ENCODE measurements at regions not wholly inside any gene's neighbourhood (a gene's known extent, or its start where the extent isn't known, plus 50 kb on each side); places are given as distances from the start of the nearest gene placed in this dataset.
"Not testable (repeated sequence)": the region's sequence is repeated elsewhere in the genome, so short reads cannot be mapped to it uniquely, and the experiment has no call there.

GRCh38 chr2:208595386-208596275, 189.0 kb downstream of the PTH2R start:
- in situ Hi-C loops (cut with HindIII; ENCODE audit: low pct_ligation_motif_present, low pct_unique_long_range_greater_than_20kb, low sequenced_read_pairs): no loop called here
- no peak for DNase-seq

GRCh38 chr2:208607694-208608093, 201.1 kb downstream of the PTH2R start:
- in situ Hi-C loops (cut with HindIII; ENCODE audit: low pct_ligation_motif_present, low pct_unique_long_range_greater_than_20kb, low sequenced_read_pairs): no loop called here

GRCh38 chr2:208608122-208608835, 201.7 kb downstream of the PTH2R start:
- DNase-seq: no peak
- in situ Hi-C loops (cut with HindIII; ENCODE audit: low pct_ligation_motif_present, low pct_unique_long_range_greater_than_20kb, low sequenced_read_pairs): no loop called here

More at GRCh38 chr2:208607694-208608093, 201.1 kb downstream of the PTH2R start:
- DNase-seq: no peak

- no peak for DNase-seq
- in situ Hi-C loops (cut with HindIII; ENCODE audit: low pct_ligation_motif_present, low pct_unique_long_range_greater_than_20kb, low sequenced_read_pairs): no loop called here
These were observed 202.7 kb downstream of the PTH2R start for GRCh38 chr2:208609166-208609804.

GRCh38 chr2:208615675-208616074, 209.1 kb downstream of the PTH2R start:
- DNase-seq; in situ Hi-C loops (cut with HindIII; ENCODE audit: low pct_ligation_motif_present, low pct_unique_long_range_greater_than_20kb, low sequenced_read_pairs): not testable (repeated sequence)

GRCh38 chr2:208618220-208618619, 211.6 kb downstream of the PTH2R start:
- DNase-seq: no peak
- in situ Hi-C loops (cut with HindIII; ENCODE audit: low pct_ligation_motif_present, low pct_unique_long_range_greater_than_20kb, low sequenced_read_pairs): no loop called here

GRCh38 chr2:208619993-208620392, 213.4 kb downstream of the PTH2R start:
- DNase-seq: no peak
- in situ Hi-C loops (cut with HindIII; ENCODE audit: low pct_ligation_motif_present, low pct_unique_long_range_greater_than_20kb, low sequenced_read_pairs): no loop called here

GRCh38 chr2:208620487-208620978, 213.9 kb downstream of the PTH2R start:
- DNase-seq: no peak
- in situ Hi-C loops (cut with HindIII; ENCODE audit: low pct_ligation_motif_present, low pct_unique_long_range_greater_than_20kb, low sequenced_read_pairs): no loop called here

GRCh38 chr2:208627110-208627884, 220.7 kb downstream of the PTH2R start:
- in situ Hi-C loops (cut with HindIII; ENCODE audit: low pct_ligation_motif_present, low pct_unique_long_range_greater_than_20kb, low sequenced_read_pairs): no loop called here

GRCh38 chr2:208627916-208628315, 221.3 kb downstream of the PTH2R start:
- DNase-seq: no peak
- in situ Hi-C loops (cut with HindIII; ENCODE audit: low pct_ligation_motif_present, low pct_unique_long_range_greater_than_20kb, low sequenced_read_pairs): no loop called here

More at GRCh38 chr2:208627110-208627884, 220.7 kb downstream of the PTH2R start:
- no peak for DNase-seq

GRCh38 chr2:208638059-208638458, 231.5 kb downstream of the PTH2R start:
- in situ Hi-C loops (cut with HindIII; ENCODE audit: low pct_ligation_motif_present, low pct_unique_long_range_greater_than_20kb, low sequenced_read_pairs): no loop called here
- no peak for DNase-seq

GRCh38 chr2:208642125-208642779, 235.7 kb downstream of the PTH2R start:
- no peak for DNase-seq
- in situ Hi-C loops (cut with HindIII; ENCODE audit: low pct_ligation_motif_present, low pct_unique_long_range_greater_than_20kb, low sequenced_read_pairs): no loop called here

- DNase-seq: no peak
- in situ Hi-C loops (cut with HindIII; ENCODE audit: low pct_ligation_motif_present, low pct_unique_long_range_greater_than_20kb, low sequenced_read_pairs): no loop called here
These were observed 236.6 kb downstream of the PTH2R start for GRCh38 chr2:208643145-208643544.

GRCh38 chr2:208645226-208645625, 238.6 kb downstream of the PTH2R start:
- in situ Hi-C loops (cut with HindIII; ENCODE audit: low pct_ligation_motif_present, low pct_unique_long_range_greater_than_20kb, low sequenced_read_pairs): no loop called here
- no peak for DNase-seq

GRCh38 chr2:208648368-208648767, 241.8 kb downstream of the PTH2R start:
- DNase-seq: peak; percentile 8
- in situ Hi-C loops (cut with HindIII; ENCODE audit: low pct_ligation_motif_present, low pct_unique_long_range_greater_than_20kb, low sequenced_read_pairs): no loop called here

- no peak for DNase-seq
- in situ Hi-C loops (cut with HindIII; ENCODE audit: low pct_ligation_motif_present, low pct_unique_long_range_greater_than_20kb, low sequenced_read_pairs): no loop called here
These were observed 246.8 kb downstream of the PTH2R start for GRCh38 chr2:208653383-208653782.

GRCh38 chr2:208654056-208654455, 247.5 kb downstream of the PTH2R start:
- in situ Hi-C loops (cut with HindIII; ENCODE audit: low pct_ligation_motif_present, low pct_unique_long_range_greater_than_20kb, low sequenced_read_pairs): no loop called here
- no peak for DNase-seq

GRCh38 chr2:208657468-208657867, 250.9 kb downstream of the PTH2R start:
- DNase-seq: peak; percentile 8
- in situ Hi-C loops (cut with HindIII; ENCODE audit: low pct_ligation_motif_present, low pct_unique_long_range_greater_than_20kb, low sequenced_read_pairs): no loop called here
